Adrenal gland (tissue), 9 donors: ENCODE measurements at regions not wholly inside any gene's neighbourhood (a gene's known extent, or its start where the extent isn't known, plus 50 kb on each side); places are given as distances from the start of the nearest gene placed in this dataset.
A peak's percentile ranks its signal among the peaks of the same experiment; 100 is the strongest.

Experiments
- DNase-seq, 7 donors: peaks; one replicate each; pipeline ENCODE4 v3.0.0-alpha.2; 2019 to 2020
- H3K27ac ChIP-seq, 5 donors: fragments of 200-600 bp; sonication (generic) in 4 of 5; 1 replicate in 3 of 5; 2 replicates in 2 of 5; pipeline versions ENCODE4 v1.5.1 to v1.8.0; 2016 to 2020; ENCODE audit warnings: mild to moderate bottlenecking in 1 of 5
- H3K27me3 ChIP-seq: fragments of 200-600 bp; 2 replicates; pipeline ENCODE4 v1.8.0; 2021
- H3K36me3 ChIP-seq, 2 donors: fragments of 200-600 bp; replicated peaks in 1 of 2; 1 replicate in 1 of 2; 2 replicates in 1 of 2; pipeline versions ENCODE4 v1.5.1 to v1.8.0; 2018 to 2022
- H3K4me1 ChIP-seq, 2 donors: fragments of 200-600 bp; replicated peaks in 1 of 2; 1 replicate in 1 of 2; 2 replicates in 1 of 2; pipeline versions ENCODE4 v1.5.1 to v1.8.0; 2018 to 2021
- H3K4me3 ChIP-seq, 4 donors: fragments of 200-600 bp; sonication (generic) in 3 of 4; one replicate each; pipeline ENCODE4 v1.5.1; 2016 to 2018
- H3K9me3 ChIP-seq, 3 donors: fragments of 200-600 bp; sonication (generic) in 1 of 3; replicated peaks in 1 of 3; 1 replicate in 2 of 3; 2 replicates in 1 of 3; pipeline versions ENCODE4 v1.5.1 to v1.8.0; 2016 to 2021
- POLR2A ChIP-seq, 2 donors: fragments of 450-650 bp; IDR thresholded peaks; one replicate each; pipeline ENCODE4 v1.6.1; 2017; ENCODE audit warnings: antibody characterized with exemption in 2 of 2, mild to moderate bottlenecking in 2 of 2, moderate library complexity in 1 of 2
- WGBS, 4 donors: extraction: QIAGEN DNeasy Blood & Tissue Kit in 2 of 4; methylation state at CpG; one replicate each; pipeline versions ENCODE4 v1.1.5 to v1.1.7; 2013 to 2017; 5-methylcytosine and 5-hydroxymethylcytosine counted together
- intact Hi-C, 2 donors: fragments of 100-400 bp; cut with DNase I; formaldehyde crosslinking; loops; one replicate each; pipeline versions ENCODE4 v1.14.1 to v1.15.0; 2022 to 2023
- TF ChIP-seq, protein P1 (sequence below), 6 experiments: fragments of 450-650 bp in 4 of 6; fragments of 200-600 bp in 2 of 6; sonication (generic) in 1 of 6; IDR thresholded peaks; 1 replicate in 5 of 6; 2 replicates in 1 of 6; pipeline versions ENCODE4 v1.5.1 to v1.8.0; 2016 to 2021; ENCODE audit warnings: antibody characterized with exemption in 6 of 6, mild to moderate bottlenecking in 2 of 6, moderate library complexity in 1 of 6
- donor health status: healthy with polysubstance abuse.
- donor health status: Bipolar disorder and iron deficiency.
- donor health status: DM: yes; HTN: yes; CAD: no.
- donor health status: DM: no; HTN: no; CAD: no.
- donor health status: DM: no; HTN: no; CAD: no.

DNA sequence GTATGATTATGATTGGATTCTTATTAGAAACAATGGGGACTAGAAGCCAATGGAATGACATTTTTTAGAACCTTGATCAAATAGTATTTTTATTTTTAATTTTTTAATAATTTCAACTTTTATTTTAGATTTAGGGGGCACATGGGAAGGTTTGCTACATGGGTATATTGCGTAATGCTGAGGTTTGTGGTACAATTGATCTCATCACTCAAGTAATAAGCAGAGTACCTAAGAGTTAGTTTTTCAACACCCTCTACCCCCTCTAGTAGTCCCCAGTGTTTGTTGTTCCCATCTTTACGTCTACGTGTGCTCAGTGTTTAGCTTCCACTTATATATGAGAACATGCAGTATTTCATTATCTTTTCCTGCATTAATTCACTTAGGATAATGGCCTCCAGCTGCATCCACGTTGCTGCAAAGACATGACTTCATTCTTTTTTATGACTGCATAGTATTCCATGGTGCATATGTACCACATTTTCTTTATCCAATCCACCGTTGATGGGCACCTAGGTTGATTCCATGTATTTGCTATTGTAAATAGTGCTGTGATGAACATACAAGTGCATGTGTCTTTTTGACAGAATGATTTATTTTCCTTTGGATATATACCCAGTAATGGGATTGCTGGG, 281.1 kb upstream of the MAN1A1 start:
- intact Hi-C loops: no loop called here
- DNase-seq: no peak
- peaks cover 0 to 5% of the 10 kb centered on the region in 2 donors for H3K4me1 ChIP-seq
- H3K27ac ChIP-seq: no peak overlapping the region
- H3K36me3 ChIP-seq: no peaks in the 10 kb centered on the region
- H3K27me3 ChIP-seq: no peaks in the 10 kb centered on the region
- TF ChIP-seq, protein P1, sequence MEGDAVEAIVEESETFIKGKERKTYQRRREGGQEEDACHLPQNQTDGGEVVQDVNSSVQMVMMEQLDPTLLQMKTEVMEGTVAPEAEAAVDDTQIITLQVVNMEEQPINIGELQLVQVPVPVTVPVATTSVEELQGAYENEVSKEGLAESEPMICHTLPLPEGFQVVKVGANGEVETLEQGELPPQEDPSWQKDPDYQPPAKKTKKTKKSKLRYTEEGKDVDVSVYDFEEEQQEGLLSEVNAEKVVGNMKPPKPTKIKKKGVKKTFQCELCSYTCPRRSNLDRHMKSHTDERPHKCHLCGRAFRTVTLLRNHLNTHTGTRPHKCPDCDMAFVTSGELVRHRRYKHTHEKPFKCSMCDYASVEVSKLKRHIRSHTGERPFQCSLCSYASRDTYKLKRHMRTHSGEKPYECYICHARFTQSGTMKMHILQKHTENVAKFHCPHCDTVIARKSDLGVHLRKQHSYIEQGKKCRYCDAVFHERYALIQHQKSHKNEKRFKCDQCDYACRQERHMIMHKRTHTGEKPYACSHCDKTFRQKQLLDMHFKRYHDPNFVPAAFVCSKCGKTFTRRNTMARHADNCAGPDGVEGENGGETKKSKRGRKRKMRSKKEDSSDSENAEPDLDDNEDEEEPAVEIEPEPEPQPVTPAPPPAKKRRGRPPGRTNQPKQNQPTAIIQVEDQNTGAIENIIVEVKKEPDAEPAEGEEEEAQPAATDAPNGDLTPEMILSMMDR (IDR thresholded peaks at IDR 0.05): no peak
- no peak for TF ChIP-seq POLR2A (IDR thresholded peaks at IDR 0.05)
- 93 to 95% (median 94%) methylated on average over 5 of the region's 5 CpGs for WGBS, 4 donors
- peaks cover 0 to 10% (median 0%) of the 10 kb centered on the region in 3 donors for H3K9me3 ChIP-seq
- H3K4me3 ChIP-seq: no peak overlapping the region

DNA sequence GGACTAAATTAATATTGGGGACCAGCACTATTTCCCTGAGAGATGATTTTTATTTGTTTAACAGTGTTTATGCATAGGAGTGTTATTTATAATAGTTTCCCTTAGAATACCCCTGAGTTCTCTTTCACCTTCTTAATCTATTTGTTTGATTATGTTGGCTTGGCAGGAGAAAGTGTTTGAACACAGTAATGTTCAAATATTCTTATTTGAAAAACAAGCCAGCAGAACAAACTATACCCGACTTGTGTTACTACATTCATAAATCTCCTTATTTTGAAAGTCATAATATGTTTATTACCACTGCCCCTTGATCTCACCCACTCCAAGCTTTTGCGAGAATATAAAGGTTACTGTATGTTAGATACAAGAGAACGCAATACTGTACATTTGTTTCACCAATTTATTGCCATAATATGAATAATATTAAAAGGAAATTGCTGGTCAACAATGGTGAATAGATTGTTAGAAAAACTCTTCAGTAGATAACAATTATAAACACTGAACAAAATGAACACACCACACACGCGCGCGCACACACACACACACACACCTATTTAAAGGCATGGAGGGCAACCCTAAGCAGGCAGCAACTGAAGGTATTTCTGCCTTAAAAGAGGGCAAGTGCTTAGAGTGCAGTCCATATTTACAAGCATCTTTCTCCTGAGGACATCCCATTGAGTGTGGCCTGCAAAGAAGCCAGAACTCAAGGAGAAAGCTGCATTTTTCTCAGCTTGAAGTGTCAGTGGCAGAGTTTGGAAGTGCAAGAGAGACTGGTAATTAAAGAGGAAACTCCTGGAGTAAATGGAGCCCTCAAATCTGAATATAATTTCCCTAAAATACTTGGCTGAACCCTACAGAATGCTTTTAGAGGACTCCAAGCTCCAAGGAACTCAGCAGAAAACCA, 279.4 kb upstream of the MAN1A1 start:
- Histone ChIP-seq H3K36me3 (no peaks in the 10 kb centered on the region), H3K27ac (no peak overlapping the region), H3K9me3 (peaks cover 0 to under 1% (median 0%) of the 10 kb centered on the region in 3 donors), H3K27me3 (no peaks in the 10 kb centered on the region), H3K4me3 (no peak overlapping the region), H3K4me1 (peaks cover 0 to 5% of the 10 kb centered on the region in 2 donors)
- TF ChIP-seq POLR2A (IDR thresholded peaks at IDR 0.05): no peak
- TF ChIP-seq, protein P1 (IDR thresholded peaks at IDR 0.05): no peak
- no peak for DNase-seq
- WGBS, 4 donors: 82 to 91% (median 87%) methylated on average over 7 of the region's 7 CpGs
- intact Hi-C loops: no loop called here

DNA sequence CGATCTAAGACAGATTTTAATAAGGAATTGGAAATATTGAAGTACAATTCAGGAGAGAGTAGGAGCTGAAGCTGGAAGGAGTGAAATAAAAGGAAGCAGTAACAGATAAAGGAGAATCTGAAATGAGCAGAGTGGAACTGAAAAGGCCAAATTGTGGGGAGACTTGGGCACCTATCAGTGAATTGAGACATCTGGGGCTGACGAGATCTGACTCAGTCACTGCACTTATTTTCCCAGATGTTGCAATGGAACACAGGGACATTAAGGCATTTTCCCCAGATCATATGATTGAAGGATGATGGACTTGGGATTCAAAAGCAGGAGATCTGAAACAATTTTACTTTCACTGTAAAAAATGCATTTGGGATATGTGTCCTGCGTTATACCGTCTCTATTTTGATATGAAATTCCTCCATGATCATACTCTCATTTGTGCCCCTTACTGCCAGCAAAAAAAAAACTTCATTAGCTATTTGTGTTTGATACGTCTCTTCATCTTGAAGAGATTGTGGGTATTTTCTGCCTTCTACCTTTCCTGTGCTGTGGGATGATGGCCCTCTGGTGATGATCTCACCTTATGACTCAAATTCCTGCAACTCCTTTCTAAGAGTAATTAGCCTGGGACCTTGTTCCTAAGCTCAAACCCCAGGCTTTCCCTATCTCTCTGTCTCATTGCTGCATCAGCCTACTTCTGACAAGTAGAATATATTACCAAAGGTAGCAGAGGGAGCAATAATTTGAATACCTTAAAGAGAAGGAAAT, 278.5 kb upstream of the MAN1A1 start:
- Histone ChIP-seq H3K4me3 (no peak overlapping the region), H3K27ac (no peak overlapping the region), H3K4me1 (peaks cover 0 to 5% of the 10 kb centered on the region in 2 donors), H3K9me3 (no peaks in the 10 kb centered on the region), H3K36me3 (no peaks in the 10 kb centered on the region), H3K27me3 (no peaks in the 10 kb centered on the region)
- intact Hi-C loops: no loop called here
- peak in 3 of 7 donors; percentile 17 to 34 (median 17) for DNase-seq
- no peak for TF ChIP-seq POLR2A (IDR thresholded peaks at IDR 0.05)
- TF ChIP-seq, protein P1 (IDR thresholded peaks at IDR 0.05): no peak
- WGBS, 4 donors: 74 to 80% (median 76%) methylated on average over 5 of the region's 5 CpGs
